Heart left ventricle (tissue), 13 donors: ENCODE measurements at regions not wholly inside any gene's neighbourhood (a gene's known extent, or its start where the extent isn't known, plus 50 kb on each side); places are given as distances from the start of the nearest gene placed in this dataset.

ENCODE experiments used
- POLR2A ChIP-seq, 2 donors: fragments of 450-650 bp; IDR thresholded peaks; one replicate each; pipeline ENCODE4 v1.6.1; 2017; ENCODE audit warnings: antibody characterized with exemption in 2 of 2, mild to moderate bottlenecking in 2 of 2, moderate library complexity in 2 of 2
- TF ChIP-seq, protein P1 (sequence below), 12 donors: fragments of 200-600 bp; sonication (generic) in 4 of 12; IDR thresholded peaks; one replicate each; pipeline versions ENCODE4 v1.5.0 to v1.8.0; 2018 to 2022; ENCODE audit warnings: antibody characterized with exemption in 12 of 12, mild to moderate bottlenecking in 5 of 12
- donor health status: ischemic (EF 13 %, LVEDD 7.1; RV severe dilation, severe dysfunction).
- donor health status: DM: no; HTN: yes; CAD: no.
- donor health status: DM: no; HTN: no; CAD: no.
- donor health status: ischemic (EF 25% LVEDD 6.9; RV normal size, moderate dysfunction).
- donor health status: ischemic (EF 25% LVEDD 5.7; RV mildly dilated, moderate dysfunction).
- donor health status: ischemic (EF 35%, LVEDD 5.7; RV mildly dilated, moderate dysfunction).
- donor health status: nonischemic (EF 11% LVEDD 7.7; RV severe dilation, severe dysfunction).
- donor health status: DM: yes; HTN: yes; CAD: no.
- donor health status: PGD.
- donor health status: ischemic (EF 29% LVEDD 5.4; RV normal size, mild dysfunction).
- donor health status: nonischemic (EF 23%, LVEDD 6.1; RV moderate dilation, normal function).

DNA sequence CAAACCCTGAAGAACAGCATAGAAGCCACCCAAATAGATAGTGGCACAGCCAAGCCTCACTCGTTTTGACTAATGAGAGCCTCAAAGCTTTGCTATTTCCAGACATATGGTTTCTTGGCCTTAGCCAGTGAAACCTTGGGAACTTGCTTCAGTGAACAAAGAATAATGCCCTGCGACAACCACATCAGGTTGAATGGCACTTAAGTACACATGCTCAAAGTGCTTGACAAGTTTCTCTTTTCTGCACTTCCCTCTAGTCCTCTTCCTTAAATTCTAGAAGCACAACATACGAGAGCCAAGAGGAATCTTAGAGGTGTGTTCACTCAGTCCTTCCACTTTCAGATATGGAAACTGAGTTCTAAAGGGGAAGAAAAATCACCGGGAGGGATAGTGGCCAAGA is 258.3 kb downstream of the HAUS1 start:
- TF ChIP-seq, protein P1, sequence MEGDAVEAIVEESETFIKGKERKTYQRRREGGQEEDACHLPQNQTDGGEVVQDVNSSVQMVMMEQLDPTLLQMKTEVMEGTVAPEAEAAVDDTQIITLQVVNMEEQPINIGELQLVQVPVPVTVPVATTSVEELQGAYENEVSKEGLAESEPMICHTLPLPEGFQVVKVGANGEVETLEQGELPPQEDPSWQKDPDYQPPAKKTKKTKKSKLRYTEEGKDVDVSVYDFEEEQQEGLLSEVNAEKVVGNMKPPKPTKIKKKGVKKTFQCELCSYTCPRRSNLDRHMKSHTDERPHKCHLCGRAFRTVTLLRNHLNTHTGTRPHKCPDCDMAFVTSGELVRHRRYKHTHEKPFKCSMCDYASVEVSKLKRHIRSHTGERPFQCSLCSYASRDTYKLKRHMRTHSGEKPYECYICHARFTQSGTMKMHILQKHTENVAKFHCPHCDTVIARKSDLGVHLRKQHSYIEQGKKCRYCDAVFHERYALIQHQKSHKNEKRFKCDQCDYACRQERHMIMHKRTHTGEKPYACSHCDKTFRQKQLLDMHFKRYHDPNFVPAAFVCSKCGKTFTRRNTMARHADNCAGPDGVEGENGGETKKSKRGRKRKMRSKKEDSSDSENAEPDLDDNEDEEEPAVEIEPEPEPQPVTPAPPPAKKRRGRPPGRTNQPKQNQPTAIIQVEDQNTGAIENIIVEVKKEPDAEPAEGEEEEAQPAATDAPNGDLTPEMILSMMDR (IDR thresholded peaks at IDR 0.05) = no peak
- TF ChIP-seq POLR2A (IDR thresholded peaks at IDR 0.05) = no peak
